ENCODE measurements at regions not wholly inside any gene's neighbourhood (a gene's known extent, or its start where the extent isn't known, plus 50 kb on each side); places are given as distances from the start of the nearest gene placed in this dataset.
"Not testable (repeated sequence)": the region's sequence is repeated elsewhere in the genome, so short reads cannot be mapped to it uniquely, and the experiment has no call there.

DNA sequence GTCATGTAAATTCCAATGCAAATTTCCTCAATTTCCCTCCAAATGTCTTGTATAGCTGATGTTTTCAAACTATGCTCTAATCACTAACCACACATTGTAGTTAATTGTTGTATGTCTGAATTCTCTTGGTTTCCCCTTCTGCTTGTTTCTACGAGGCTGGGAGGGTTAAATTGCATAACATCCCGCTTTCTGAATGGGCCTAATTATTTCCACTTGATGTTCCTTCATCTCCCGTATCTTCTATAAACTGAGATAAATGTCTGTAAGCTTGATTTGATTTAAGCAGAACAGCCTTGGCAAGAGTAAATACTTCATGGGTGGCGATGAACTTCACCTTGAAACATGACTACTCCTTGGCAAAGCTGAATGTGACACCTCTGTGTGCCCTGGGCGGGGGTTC is 72.2 kb downstream of the SERINC2 start:
- DNase-seq (ENCODE audit: low read depth, low spot score): no peak

DNA sequence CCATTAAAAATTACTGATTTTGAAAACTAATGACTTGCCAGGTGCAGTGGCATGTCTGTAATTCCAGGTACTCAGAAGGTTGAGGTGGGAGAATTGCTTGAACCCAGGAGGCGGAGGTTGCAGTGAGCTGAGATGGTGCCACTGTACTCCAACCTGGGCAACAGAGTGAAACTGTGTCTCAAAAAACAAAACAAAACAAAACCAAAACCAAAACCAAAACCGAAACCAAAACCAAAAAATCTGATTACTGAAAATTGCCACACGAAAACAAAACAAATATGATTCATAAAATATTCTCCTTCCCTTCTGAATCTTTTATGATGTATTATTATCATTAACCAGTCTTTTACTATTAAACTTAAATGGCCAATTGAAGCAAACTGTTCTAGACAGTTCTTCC is 74.1 kb downstream of the SERINC2 start:
- no peak for DNase-seq (ENCODE audit: low read depth, low spot score)

DNA sequence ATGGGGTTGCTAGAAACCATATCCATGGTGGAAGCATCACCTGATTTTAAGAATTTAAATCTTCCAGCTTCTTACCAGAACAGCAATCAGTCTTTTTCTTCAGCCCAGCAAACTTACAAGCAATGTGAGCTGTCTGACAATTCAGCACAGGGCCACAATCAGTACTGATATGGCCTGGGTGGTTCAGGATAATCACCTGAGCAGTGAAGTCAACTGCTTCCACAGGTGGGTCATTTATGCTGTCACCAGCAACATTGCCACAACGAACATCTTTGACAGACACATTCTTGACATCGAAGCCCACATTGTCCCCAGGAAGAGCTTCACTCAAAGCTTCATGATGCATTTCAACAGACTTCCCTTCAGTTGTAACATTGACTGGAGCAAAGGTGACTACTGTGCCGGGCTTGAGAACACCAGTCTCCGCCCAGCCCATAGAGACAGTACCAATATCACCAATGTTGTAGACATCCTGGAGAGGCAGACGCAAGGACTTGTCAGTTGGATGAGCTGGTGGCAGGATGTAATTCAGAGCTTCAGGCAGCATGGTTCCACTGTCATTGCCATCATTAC is 74.8 kb downstream of the SERINC2 start:
- DNase-seq (ENCODE audit: low read depth, low spot score): no peak

GRCh38 chr1:31488528-31488927 is 75.5 kb downstream of the SERINC2 start:
- DNase-seq (ENCODE audit: low read depth, low spot score): no peak

DNA sequence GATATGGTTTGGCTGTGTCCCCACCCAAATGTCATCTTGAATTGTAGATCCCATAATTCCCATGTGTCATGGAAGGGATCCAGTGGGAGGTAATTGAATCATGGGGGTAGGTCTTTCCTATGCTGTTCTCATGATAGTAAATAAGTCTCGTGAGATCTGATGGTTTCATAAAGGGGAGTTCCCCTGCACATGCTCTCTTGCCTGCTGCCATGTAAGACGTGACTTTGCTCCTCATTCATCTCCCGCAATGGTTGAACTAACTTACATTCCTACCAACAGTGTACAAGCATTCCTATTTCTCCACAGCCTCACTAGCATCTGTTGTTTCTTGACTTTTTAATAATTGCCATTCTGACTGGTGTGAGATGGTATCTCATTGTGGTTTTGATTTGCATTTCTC is 76.6 kb downstream of the SERINC2 start:
- DNase-seq (ENCODE audit: low read depth, low spot score): not testable (repeated sequence)

DNA sequence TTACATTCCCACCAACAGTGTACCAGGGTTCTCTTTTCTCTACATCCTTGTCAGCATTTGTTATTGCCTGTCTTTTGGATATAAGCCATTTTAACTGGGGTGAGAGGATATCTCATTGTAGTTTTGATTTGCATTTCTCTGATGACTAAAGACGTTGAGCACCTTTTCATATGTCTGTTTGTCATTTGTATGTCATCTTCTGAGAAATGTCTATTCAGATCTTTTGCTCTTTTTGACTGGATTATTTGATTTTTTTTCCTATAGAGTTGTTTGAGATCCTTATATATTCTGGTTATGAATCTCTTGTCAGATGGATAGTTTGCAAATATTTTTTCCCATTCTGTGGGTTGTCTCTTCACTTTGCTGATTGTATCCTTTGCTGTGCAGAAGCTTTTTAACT is 77.6 kb downstream of the SERINC2 start:
- not testable (repeated sequence) for DNase-seq (ENCODE audit: low read depth, low spot score)

DNA sequence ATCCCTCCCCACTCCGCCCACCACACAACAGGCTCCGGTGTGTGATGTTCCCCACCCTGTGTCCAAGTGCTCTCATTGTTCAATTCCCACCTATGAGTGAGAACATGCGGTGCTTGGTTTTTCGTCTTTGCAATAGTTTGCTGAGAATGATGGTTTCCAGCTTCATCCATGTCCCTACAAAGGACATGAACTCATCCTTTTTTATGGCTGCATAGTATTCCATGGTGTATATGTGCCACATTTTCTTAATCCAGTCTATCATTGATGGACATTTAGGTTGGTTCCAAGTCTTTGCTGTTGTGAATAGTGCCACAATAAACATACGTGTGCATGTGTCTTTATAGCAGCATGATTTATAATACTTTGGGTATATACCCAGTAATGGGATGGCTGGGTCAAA is 81.0 kb upstream of the TINAGL1 start:
- DNase-seq (ENCODE audit: low read depth, low spot score): not testable (repeated sequence)

GRCh38 chr1:31495770-31496169 is 80.5 kb upstream of the TINAGL1 start:
- DNase-seq (ENCODE audit: low read depth, low spot score): not testable (repeated sequence)

DNA sequence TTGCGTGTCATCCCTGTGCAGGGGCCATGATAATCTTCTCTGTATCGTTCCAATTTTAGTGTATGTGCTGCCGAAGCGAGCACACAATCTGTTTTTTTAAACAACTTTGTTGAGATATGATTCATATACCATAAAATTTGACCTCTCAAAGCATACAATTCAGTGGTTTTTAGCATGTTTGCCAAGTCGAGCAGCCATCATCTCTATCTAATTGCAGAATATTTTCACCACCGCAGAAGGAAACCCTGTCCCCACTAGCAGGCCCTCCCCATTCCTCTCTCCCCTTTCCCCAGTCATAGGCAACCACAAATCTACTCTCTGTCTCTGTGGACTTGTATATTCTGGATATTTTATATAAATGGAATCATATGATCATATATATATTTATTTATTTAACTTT is 78.7 kb upstream of the TINAGL1 start:
- DNase-seq (ENCODE audit: low read depth, low spot score): no peak

- no peak for DNase-seq (ENCODE audit: low read depth, low spot score)
These were observed 77.8 kb upstream of the TINAGL1 start for GRCh38 chr1:31498376-31499040.

DNA sequence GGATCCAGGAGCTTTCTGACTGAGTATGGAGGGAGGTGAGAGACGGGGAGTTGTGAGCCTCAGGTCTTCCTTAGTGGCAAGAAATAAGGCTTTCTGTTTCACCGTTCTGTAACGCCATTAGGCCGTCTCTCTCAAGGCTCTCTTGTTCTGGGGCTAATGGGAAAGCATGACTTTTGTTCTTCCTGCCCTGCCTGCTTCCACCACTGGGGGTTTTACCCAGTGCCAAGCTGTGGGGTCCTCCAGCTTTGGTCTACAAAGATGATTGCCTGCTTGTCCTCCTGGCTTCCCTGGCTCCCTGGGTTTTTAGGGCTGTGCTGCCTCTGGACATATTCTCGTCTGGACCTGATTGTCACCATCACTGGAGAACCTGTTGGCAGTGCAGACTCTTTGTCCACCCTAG is 74.8 kb upstream of the TINAGL1 start:
- DNase-seq (ENCODE audit: low read depth, low spot score): no peak

DNA sequence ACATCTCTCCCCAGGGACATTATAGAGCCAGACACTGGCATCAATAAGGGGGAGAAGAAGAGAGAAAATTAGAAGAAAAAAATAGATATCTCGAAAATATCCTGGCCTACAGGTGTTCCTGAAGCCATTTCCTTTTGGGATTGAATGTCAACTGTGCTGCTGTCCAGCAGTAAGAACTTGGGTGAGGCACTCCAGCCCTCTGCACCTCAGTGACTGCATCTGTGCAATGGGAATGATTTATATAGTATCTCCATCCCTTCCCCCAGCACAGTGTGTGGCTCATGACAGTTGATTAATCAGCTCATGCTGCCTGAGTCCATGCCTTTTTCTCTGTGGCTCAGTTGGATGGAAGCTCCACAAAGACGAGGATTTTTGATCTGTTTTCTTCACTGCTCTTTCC is 74.1 kb upstream of the TINAGL1 start:
- no peak for DNase-seq (ENCODE audit: low read depth, low spot score)

GRCh38 chr1:31502926-31503511 is 73.3 kb upstream of the TINAGL1 start:
- DNase-seq (ENCODE audit: low read depth, low spot score): peak; percentile 63

- no peak for DNase-seq (ENCODE audit: low read depth, low spot score)
These were observed 72.7 kb upstream of the TINAGL1 start for GRCh38 chr1:31503570-31503969.

- DNase-seq (ENCODE audit: low read depth, low spot score): no peak
These were observed 72.3 kb upstream of the TINAGL1 start for GRCh38 chr1:31504001-31504400.

DNA sequence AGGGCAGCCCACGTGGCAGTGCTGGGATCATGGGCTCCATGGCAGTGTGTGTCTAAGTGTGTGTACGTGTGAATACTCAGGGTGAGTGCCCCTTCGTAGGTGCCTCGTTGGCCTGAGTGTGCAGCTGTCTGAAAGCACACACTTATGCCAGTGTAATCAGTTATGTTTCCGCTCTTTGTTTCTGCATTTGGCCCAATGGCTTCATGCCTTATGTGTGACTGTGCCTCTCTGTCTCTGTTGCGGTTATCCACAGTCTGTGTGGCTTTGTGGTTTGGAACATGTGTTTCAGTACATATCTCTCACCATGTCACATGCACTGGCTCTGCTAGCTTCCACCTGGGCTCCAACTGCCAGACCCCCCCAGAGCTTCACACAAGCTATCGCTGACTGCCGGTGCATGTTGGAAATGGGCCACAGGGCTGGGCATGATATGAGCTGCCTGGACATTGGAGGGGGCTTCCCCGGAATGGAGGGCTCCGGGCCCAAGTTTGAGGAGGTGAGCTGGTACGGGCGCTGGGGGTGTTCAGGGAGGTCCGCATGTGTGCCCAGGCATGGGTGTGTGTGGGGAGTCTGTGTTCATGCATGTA is 70.3 kb upstream of the TINAGL1 start:
- no peak for DNase-seq (ENCODE audit: low read depth, low spot score)

GRCh38 chr1:31507221-31507620 is 69.1 kb upstream of the TINAGL1 start:
- no peak for DNase-seq (ENCODE audit: low read depth, low spot score)

- no peak for DNase-seq (ENCODE audit: low read depth, low spot score)
These were observed 68.4 kb upstream of the TINAGL1 start for GRCh38 chr1:31507676-31508530.

- no peak for DNase-seq (ENCODE audit: low read depth, low spot score)
These were observed 66.9 kb upstream of the TINAGL1 start for GRCh38 chr1:31509124-31510072.

DNA sequence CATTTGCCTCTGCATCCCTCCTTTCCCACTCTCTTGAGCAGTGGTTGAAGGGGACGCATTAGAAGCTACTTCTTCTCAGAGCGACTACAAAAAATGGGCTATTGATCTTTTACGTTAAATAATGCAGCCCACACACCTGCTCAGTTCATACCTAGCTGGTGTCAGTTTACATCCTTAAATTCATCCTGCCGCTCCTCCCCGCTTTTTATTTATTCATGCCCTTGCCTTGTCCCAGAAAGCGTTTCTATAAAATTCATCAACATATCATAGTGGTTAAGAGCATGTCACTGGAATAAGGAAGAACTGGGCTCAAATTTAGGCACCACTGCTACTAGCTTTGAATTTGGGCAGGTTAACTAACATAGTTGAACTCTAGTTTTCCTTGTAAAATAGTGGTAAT is 66.0 kb upstream of the TINAGL1 start:
- DNase-seq (ENCODE audit: low read depth, low spot score): no peak
